ENCODE measurements at regions not wholly inside any gene's neighbourhood (a gene's known extent, or its start where the extent isn't known, plus 50 kb on each side); places are given as distances from the start of the nearest gene placed in this dataset.

DNA sequence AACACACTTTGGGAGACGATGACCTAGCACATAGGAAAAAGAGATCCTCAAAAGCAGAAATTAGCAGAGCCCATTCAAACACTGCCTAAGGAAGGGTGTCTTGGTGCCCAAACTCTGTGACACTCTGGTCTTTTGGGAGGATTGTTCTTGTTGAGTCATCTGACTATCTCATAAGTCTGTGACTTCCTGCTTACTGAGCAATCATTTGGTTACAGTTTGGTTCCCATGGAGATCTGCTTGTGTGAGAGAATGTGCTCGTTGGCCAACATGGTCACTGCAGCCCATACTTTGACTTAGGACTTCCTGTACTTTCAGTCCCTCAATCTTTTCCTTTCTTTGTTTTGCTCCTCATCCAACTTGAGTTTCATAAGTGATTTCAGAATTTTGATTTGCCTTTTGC, 602.9 kb downstream of the NYAP2 start:
- POLR2A ChIA-PET (ENCODE audit: low non-redundant PET), result no interaction called here
- no peaks in the 10 kb centered on the region for H3K9me3 ChIP-seq (ENCODE audit: low read depth, low read length, poor library complexity, severe bottlenecking)
- no peaks in the 10 kb centered on the region for H3K27me3 ChIP-seq (replicated peaks; ENCODE audit: insufficient read depth, low read depth, low read length, poor library complexity)
- CTCF ChIA-PET, result interaction anchor here (0.6 kb wide), 1 partner anchor 113 kb away, joined by 3 read pairs; no protein-coding TSS in a partner anchor
- H3K4me3 ChIP-seq (ENCODE audit: low read depth, low read length, poor library complexity, severe bottlenecking), result no peak overlapping the region
- TF ChIP-seq, protein P1, sequence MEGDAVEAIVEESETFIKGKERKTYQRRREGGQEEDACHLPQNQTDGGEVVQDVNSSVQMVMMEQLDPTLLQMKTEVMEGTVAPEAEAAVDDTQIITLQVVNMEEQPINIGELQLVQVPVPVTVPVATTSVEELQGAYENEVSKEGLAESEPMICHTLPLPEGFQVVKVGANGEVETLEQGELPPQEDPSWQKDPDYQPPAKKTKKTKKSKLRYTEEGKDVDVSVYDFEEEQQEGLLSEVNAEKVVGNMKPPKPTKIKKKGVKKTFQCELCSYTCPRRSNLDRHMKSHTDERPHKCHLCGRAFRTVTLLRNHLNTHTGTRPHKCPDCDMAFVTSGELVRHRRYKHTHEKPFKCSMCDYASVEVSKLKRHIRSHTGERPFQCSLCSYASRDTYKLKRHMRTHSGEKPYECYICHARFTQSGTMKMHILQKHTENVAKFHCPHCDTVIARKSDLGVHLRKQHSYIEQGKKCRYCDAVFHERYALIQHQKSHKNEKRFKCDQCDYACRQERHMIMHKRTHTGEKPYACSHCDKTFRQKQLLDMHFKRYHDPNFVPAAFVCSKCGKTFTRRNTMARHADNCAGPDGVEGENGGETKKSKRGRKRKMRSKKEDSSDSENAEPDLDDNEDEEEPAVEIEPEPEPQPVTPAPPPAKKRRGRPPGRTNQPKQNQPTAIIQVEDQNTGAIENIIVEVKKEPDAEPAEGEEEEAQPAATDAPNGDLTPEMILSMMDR (conservative IDR thresholded peaks at IDR 0.05; ENCODE audit: low read depth, low read length), result no peak
- TF ChIP-seq EZH2 (IDR thresholded peaks at IDR 0.05; ENCODE audit: borderline replicate concordance, low read depth, low read length, poor library complexity, severe bottlenecking), result no peak
- DNase-seq (ENCODE audit: low spot score), result peak; percentile 70
- intact Hi-C loops (cut with micrococcal nuclease; ENCODE audit: unreplicated experiment), result no loop called here
- no peak overlapping the region for H3K27ac ChIP-seq (ENCODE audit: low read depth, low read length, poor library complexity, severe bottlenecking)
- no TSS peak for BruUV-seq (replicated peaks)
- H3K36me3 ChIP-seq (ENCODE audit: insufficient read depth, low read length, poor library complexity, severe bottlenecking), result no peaks in the 10 kb centered on the region
- H3K4me1 ChIP-seq (ENCODE audit: insufficient read depth, low read length, poor library complexity, severe bottlenecking), result no peaks in the 10 kb centered on the region

DNA sequence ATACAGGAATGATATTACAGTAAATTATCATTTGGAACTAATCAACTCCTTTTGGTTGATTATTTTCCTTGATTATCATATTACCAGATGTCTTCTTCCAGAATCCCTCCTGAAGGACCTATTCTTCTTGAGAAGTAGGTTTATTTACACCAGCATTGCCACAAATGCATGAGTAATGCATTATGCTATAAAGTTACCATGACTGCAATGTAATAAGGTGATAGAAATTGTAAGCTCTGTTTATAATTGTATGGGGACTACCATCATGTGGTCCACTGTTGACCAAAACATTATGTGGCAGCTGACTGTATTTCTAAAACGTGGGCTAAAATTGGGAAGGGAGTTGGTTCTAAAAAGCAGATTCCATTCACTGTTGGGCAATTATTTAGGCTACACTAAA, 602.2 kb downstream of the NYAP2 start:
- Histone ChIP-seq H3K4me3 (ENCODE audit: low read depth, low read length, poor library complexity, severe bottlenecking) (no peak overlapping the region), H3K27me3 (replicated peaks; ENCODE audit: insufficient read depth, low read depth, low read length, poor library complexity) (no peaks in the 10 kb centered on the region), H3K36me3 (ENCODE audit: insufficient read depth, low read length, poor library complexity, severe bottlenecking) (no peaks in the 10 kb centered on the region), H3K27ac (ENCODE audit: low read depth, low read length, poor library complexity, severe bottlenecking) (no peak overlapping the region), H3K9me3 (ENCODE audit: low read depth, low read length, poor library complexity, severe bottlenecking) (no peaks in the 10 kb centered on the region), H3K4me1 (ENCODE audit: insufficient read depth, low read length, poor library complexity, severe bottlenecking) (no peaks in the 10 kb centered on the region)
- TF ChIP-seq EZH2 (IDR thresholded peaks at IDR 0.05; ENCODE audit: borderline replicate concordance, low read depth, low read length, poor library complexity, severe bottlenecking), result no peak
- POLR2A ChIA-PET (ENCODE audit: low non-redundant PET), result no interaction called here
- no peak for DNase-seq (ENCODE audit: low spot score)
- no TSS peak for BruUV-seq (replicated peaks)
- CTCF ChIA-PET, result interaction anchor here (0.6 kb wide), 1 partner anchor 113 kb away, joined by 3 read pairs; no protein-coding TSS in a partner anchor
- intact Hi-C loops (cut with micrococcal nuclease; ENCODE audit: unreplicated experiment), result no loop called here

DNA sequence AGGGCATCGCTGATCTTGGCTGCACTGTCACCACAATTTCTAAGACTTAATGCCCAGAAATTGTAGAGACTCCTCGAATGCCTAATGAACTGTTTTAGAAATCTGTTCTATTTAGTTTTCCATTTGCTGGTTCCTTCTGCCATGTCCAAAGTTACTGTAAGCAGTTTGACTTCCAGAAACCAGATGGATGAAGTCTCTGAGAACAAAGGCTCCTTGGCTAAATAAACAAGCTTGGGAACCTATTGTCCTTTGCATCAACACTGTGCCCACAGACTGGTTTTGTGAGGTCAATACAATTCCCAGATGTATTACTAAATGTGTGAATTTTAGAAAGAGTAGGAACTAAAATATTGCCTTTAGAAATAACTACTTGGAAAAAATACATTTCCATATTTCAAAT, 600.2 kb downstream of the NYAP2 start:
- TF ChIP-seq EZH2 (IDR thresholded peaks at IDR 0.05; ENCODE audit: borderline replicate concordance, low read depth, low read length, poor library complexity, severe bottlenecking), result no peak
- TF ChIP-seq, protein P1 (conservative IDR thresholded peaks at IDR 0.05; ENCODE audit: low read depth, low read length), result no peak
- no peak overlapping the region for H3K4me3 ChIP-seq (ENCODE audit: low read depth, low read length, poor library complexity, severe bottlenecking)
- POLR2A ChIA-PET (ENCODE audit: low non-redundant PET), result no interaction called here
- no peaks in the 10 kb centered on the region for H3K9me3 ChIP-seq (ENCODE audit: low read depth, low read length, poor library complexity, severe bottlenecking)
- no peaks in the 10 kb centered on the region for H3K36me3 ChIP-seq (ENCODE audit: insufficient read depth, low read length, poor library complexity, severe bottlenecking)
- CTCF ChIA-PET, result no interaction called here
- no TSS peak for BruUV-seq (replicated peaks)
- H3K4me1 ChIP-seq (ENCODE audit: insufficient read depth, low read length, poor library complexity, severe bottlenecking), result peaks cover 13% of the 10 kb centered on the region
- H3K27ac ChIP-seq (ENCODE audit: low read depth, low read length, poor library complexity, severe bottlenecking), result no peak overlapping the region
- DNase-seq (ENCODE audit: low spot score), result no peak
- H3K27me3 ChIP-seq (replicated peaks; ENCODE audit: insufficient read depth, low read depth, low read length, poor library complexity), result no peaks in the 10 kb centered on the region
- intact Hi-C loops (cut with micrococcal nuclease; ENCODE audit: unreplicated experiment), result no loop called here

DNA sequence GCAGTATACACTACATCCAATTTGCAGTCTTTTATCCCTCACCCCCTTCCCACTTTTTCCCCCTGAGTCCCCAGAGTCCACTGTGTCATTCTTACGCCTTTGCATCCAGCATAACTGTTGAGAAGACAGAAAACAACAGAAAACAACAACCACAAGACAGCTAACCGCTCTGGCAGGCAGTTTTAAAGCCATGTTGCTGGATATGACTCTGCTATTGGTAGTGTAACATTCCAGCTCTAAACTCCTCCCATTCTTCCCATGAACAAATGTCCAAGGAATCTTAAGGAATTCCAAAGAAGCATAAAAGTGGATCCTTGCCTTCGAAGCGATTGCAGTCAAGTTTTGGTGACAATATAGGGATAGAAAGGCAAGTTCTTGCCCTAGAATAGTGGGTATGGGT, 599.1 kb downstream of the NYAP2 start:
- no peaks in the 10 kb centered on the region for H3K9me3 ChIP-seq (ENCODE audit: low read depth, low read length, poor library complexity, severe bottlenecking)
- H3K4me3 ChIP-seq (ENCODE audit: low read depth, low read length, poor library complexity, severe bottlenecking), result no peak overlapping the region
- intact Hi-C loops (cut with micrococcal nuclease; ENCODE audit: unreplicated experiment), result no loop called here
- ChIA-PET POLR2A (ENCODE audit: low non-redundant PET) (no interaction called here), CTCF (no interaction called here)
- DNase-seq (ENCODE audit: low spot score), result no peak
- no peak for TF ChIP-seq EZH2 (IDR thresholded peaks at IDR 0.05; ENCODE audit: borderline replicate concordance, low read depth, low read length, poor library complexity, severe bottlenecking)
- TF ChIP-seq, protein P1 (conservative IDR thresholded peaks at IDR 0.05; ENCODE audit: low read depth, low read length), result no peak
- no peaks in the 10 kb centered on the region for H3K36me3 ChIP-seq (ENCODE audit: insufficient read depth, low read length, poor library complexity, severe bottlenecking)
- H3K27ac ChIP-seq (ENCODE audit: low read depth, low read length, poor library complexity, severe bottlenecking), result no peak overlapping the region
- BruUV-seq (replicated peaks), result no TSS peak
- H3K27me3 ChIP-seq (replicated peaks; ENCODE audit: insufficient read depth, low read depth, low read length, poor library complexity), result no peaks in the 10 kb centered on the region
- H3K4me1 ChIP-seq (ENCODE audit: insufficient read depth, low read length, poor library complexity, severe bottlenecking), result peaks cover 13% of the 10 kb centered on the region

Measured in A673 (cell line).